DND-41 (cell line): ENCODE measurements at regions not wholly inside any gene's neighbourhood (a gene's known extent, or its start where the extent isn't known, plus 50 kb on each side); places are given as distances from the start of the nearest gene placed in this dataset.

Source experiments
- CTCF ChIP-seq: IDR thresholded peaks from 2 replicates; pipeline ENCODE4 v1.5.1; 2012; ENCODE audit warnings: borderline replicate concordance, low read length, moderate library complexity, mild to moderate bottlenecking; ENCODE audit not compliant: poor library complexity, severe bottlenecking; ENCODE audit errors: extremely low read depth
- EZH2 ChIP-seq: IDR thresholded peaks from 3 replicates; pipeline ENCODE4 v1.6.1; 2012; ENCODE audit warnings: borderline replicate concordance, low read depth, mild to moderate bottlenecking, moderate library complexity, low read length, inconsistent platforms; ENCODE audit not compliant: severe bottlenecking

GRCh38 chr16:59201821-59202220 is 467.7 kb upstream of the GOT2 start:
- TF ChIP-seq CTCF (no peak), EZH2 (no peak)
